HG03108 (cell line): ENCODE measurements at regions not wholly inside any gene's neighbourhood (a gene's known extent, or its start where the extent isn't known, plus 50 kb on each side); places are given as distances from the start of the nearest gene placed in this dataset.
"Not testable (repeated sequence)": the region's sequence is repeated elsewhere in the genome, so short reads cannot be mapped to it uniquely, and the experiment has no call there.

Experiments used
- ATAC-seq: cut with Tn5 transposase; IDR thresholded peaks from one replicate; pipeline ENCODE4 v1.9.1; 2021; ENCODE audit warnings: moderate library complexity; ENCODE audit not compliant: unreplicated experiment

GRCh38 chr14:105729825-105730368 lies 203.5 kb downstream of the TMEM121 start:
- ATAC-seq, result not testable (repeated sequence)

GRCh38 chr14:105730731-105731130 lies 204.3 kb downstream of the TMEM121 start:
- not testable (repeated sequence) for ATAC-seq

- not testable (repeated sequence) for ATAC-seq
These were observed 205.0 kb downstream of the TMEM121 start for GRCh38 chr14:105731221-105731985.

GRCh38 chr14:105733081-105734065 lies 207.0 kb downstream of the TMEM121 start:
- no peak for ATAC-seq

GRCh38 chr14:105734241-105734640 lies 207.9 kb downstream of the TMEM121 start:
- ATAC-seq, result not testable (repeated sequence)

GRCh38 chr14:105736331-105736730 lies 209.9 kb downstream of the TMEM121 start:
- not testable (repeated sequence) for ATAC-seq

- no peak for ATAC-seq
These were observed 211.3 kb downstream of the TMEM121 start for GRCh38 chr14:105737504-105738246.

GRCh38 chr14:105738638-105739037 lies 212.3 kb downstream of the TMEM121 start:
- no peak for ATAC-seq

- no peak for ATAC-seq
These were observed 213.1 kb downstream of the TMEM121 start for GRCh38 chr14:105739331-105740102.

GRCh38 chr14:105740272-105740671 lies 213.9 kb downstream of the TMEM121 start:
- not testable (repeated sequence) for ATAC-seq

- ATAC-seq, result not testable (repeated sequence)
These were observed 214.6 kb downstream of the TMEM121 start for GRCh38 chr14:105740961-105741360.

- ATAC-seq, result not testable (repeated sequence)
These were observed 215.5 kb downstream of the TMEM121 start for GRCh38 chr14:105741707-105742530.

- ATAC-seq, result no peak
These were observed 216.1 kb downstream of the TMEM121 start for GRCh38 chr14:105742531-105742848.

- ATAC-seq, result not testable (repeated sequence)
These were observed 216.7 kb downstream of the TMEM121 start for GRCh38 chr14:105742904-105743701.

GRCh38 chr14:105744213-105744787 lies 217.9 kb downstream of the TMEM121 start:
- not testable (repeated sequence) for ATAC-seq

GRCh38 chr14:105745433-105746123 lies 219.2 kb downstream of the TMEM121 start:
- no peak for ATAC-seq

GRCh38 chr14:105746124-105746514 lies 219.7 kb downstream of the TMEM121 start:
- no peak for ATAC-seq
